GM12878 (cell line): ENCODE measurements at regions not wholly inside any gene's neighbourhood (a gene's known extent, or its start where the extent isn't known, plus 50 kb on each side); places are given as distances from the start of the nearest gene placed in this dataset.

Experiments
- ATAC-seq: fragments of 200-7000 bp; cut with Tn5 transposase; 3 replicates; pipeline ENCODE4 v1.9.1; 2020; ENCODE audit warnings: mild to moderate bottlenecking, moderate library complexity
- BruUV-seq: library from RNA; stranded (reverse); fragments of 400-500 nt; replicated peaks from 2 replicates; lab custom pipeline; 2021; lab: Mats Ljungman, UMichigan
- CTCF ChIA-PET: fragments of 300-600 bp; sonication (Branson Sonifier 250); formaldehyde crosslinking; extraction: SDS; loops from one replicate; lab custom pipeline; 2021; ENCODE audit warnings: inconsistent platforms; lab: Yijun Ruan, JAX
- POLR2A ChIA-PET: fragments of 350-600 bp; formaldehyde crosslinking; extraction: SDS; loops from one replicate; lab custom pipeline; 2021; ENCODE audit warnings: inconsistent platforms; lab: Charles Lee
- RAD21 ChIA-PET: fragments of 300-600 bp; sonication (Branson Sonifier 250); formaldehyde crosslinking; loops from one replicate; lab custom pipeline; 2023; ENCODE audit warnings: antibody characterized with exemption; ENCODE audit not compliant: unreplicated experiment; lab: Charles Lee
- SMC1A ChIA-PET: fragments of 300-600 bp; sonication (Branson Sonifier 250); formaldehyde crosslinking; loops from one replicate; lab custom pipeline; 2023; ENCODE audit not compliant: unreplicated experiment, uncharacterized antibody; lab: Charles Lee
- DNase-seq: peaks from one replicate; pipeline ENCODE4 v3.0.0-alpha.2; 2011; ENCODE audit warnings: low read depth, low spot score
- FAIRE-seq: peaks from 3 replicates; lab custom pipeline; 2011; peaks lifted over from hg19 to GRCh38; lab: Jason Lieb, UNC
- H2AFZ ChIP-seq: 2 replicates; pipeline ENCODE4 v1.6.0; 2011; ENCODE audit warnings: low read depth, low read length, control low read depth; ENCODE audit not compliant: control insufficient read depth
- H3K27ac ChIP-seq: 2 replicates; pipeline ENCODE4 v1.5.1; 2011; ENCODE audit warnings: control low read depth; ENCODE audit not compliant: control insufficient read depth, insufficient read depth
- H3K27me3 ChIP-seq, 2 experiments: replicated peaks in 1 of 2; 2 replicates each; pipeline versions ENCODE4 v1.6.0 to v1.6.1; 2011; ENCODE audit warnings: low read length in 1 of 2; ENCODE audit not compliant: control insufficient read depth in 2 of 2, insufficient read depth in 2 of 2
- H3K36me3 ChIP-seq, 2 experiments: 2 replicates each; pipeline ENCODE4 v1.5.1; 2011; ENCODE audit warnings: low read length in 1 of 2; ENCODE audit not compliant: control insufficient read depth in 2 of 2, insufficient read depth in 2 of 2
- H3K4me1 ChIP-seq: 2 replicates; pipeline ENCODE4 v1.6.1; 2011; ENCODE audit warnings: mild to moderate bottlenecking, low read length, moderate library complexity, mixed read lengths; ENCODE audit not compliant: control insufficient read depth, insufficient read depth
- H3K4me2 ChIP-seq: 2 replicates; pipeline ENCODE4 v1.6.0; 2011; ENCODE audit warnings: control low read depth; ENCODE audit not compliant: control insufficient read depth, insufficient read depth
- H3K4me3 ChIP-seq: fragments of 200-600 bp; sonication (generic); 2 replicates; pipeline ENCODE4 v1.5.1; 2016
- H3K79me2 ChIP-seq: 2 replicates; pipeline ENCODE4 v1.6.0; 2011; ENCODE audit warnings: low read length; ENCODE audit not compliant: control insufficient read depth, insufficient read depth
- H3K9ac ChIP-seq: 2 replicates; pipeline ENCODE4 v1.8.0; 2011; ENCODE audit warnings: low read length, control low read depth, mixed read lengths; ENCODE audit not compliant: control insufficient read depth, insufficient read depth
- H3K9me3 ChIP-seq: replicated peaks from 3 replicates; pipeline ENCODE4 v1.5.1; 2011; ENCODE audit warnings: mild to moderate bottlenecking, low read length; ENCODE audit not compliant: control insufficient read depth, insufficient read depth
- H4K20me1 ChIP-seq: 2 replicates; pipeline ENCODE4 v1.6.0; 2011; ENCODE audit not compliant: control insufficient read depth, insufficient read depth
- ASH2L ChIP-seq: fragments of 300-600, 200-600 bp; sonication (generic); IDR thresholded peaks from 2 replicates; pipeline ENCODE4 v1.6.1; 2017; ENCODE audit warnings: low read depth, mild to moderate bottlenecking, borderline replicate concordance
- IKZF2 ChIP-seq, 2 experiments: fragments of 450-650 bp; IDR thresholded peaks; 2 replicates each; pipeline ENCODE4 v1.6.1; 2017; ENCODE audit warnings: mild to moderate bottlenecking in 2 of 2, moderate library complexity in 2 of 2
- JUND ChIP-seq: IDR thresholded peaks from 2 replicates; pipeline ENCODE4 v1.6.1; 2012; ENCODE audit warnings: low read depth, mild to moderate bottlenecking, low read length, improper control_type of control experiment, moderate library complexity
- NFYA ChIP-seq: IDR thresholded peaks from 2 replicates; pipeline ENCODE4 v1.6.1; 2011; ENCODE audit warnings: low read depth, mild to moderate bottlenecking, low read length, improper control_type of control experiment, borderline replicate concordance
- NR2C2 ChIP-seq: IDR thresholded peaks from 2 replicates; pipeline ENCODE4 v1.6.1; 2011; ENCODE audit warnings: borderline replicate concordance, low read depth; ENCODE audit not compliant: control insufficient read depth, insufficient read length
- RB1 ChIP-seq: fragments of 450-650 bp; formaldehyde crosslinking; IDR thresholded peaks from 2 replicates; pipeline ENCODE4 v1.6.1; 2017; ENCODE audit warnings: mild to moderate bottlenecking, borderline replicate concordance
- WGBS: methylation state at CpG from one replicate; pipeline ENCODE4 v1.1.6; 2016; ENCODE audit warnings: low lambda C conversion rate; ENCODE audit not compliant: insufficient replicate concordance, insufficient coverage; ENCODE audit errors: missing lambda C conversion rate; 5-methylcytosine and 5-hydroxymethylcytosine counted together
- in situ Hi-C: fragments of 300-500 bp; cut with MboI; formaldehyde crosslinking; loops from 9 replicates; pipeline ENCODE4 v1.14.3; 2018; ENCODE audit warnings: mixed read lengths
- intact Hi-C: fragments of 100-400 bp; cut with micrococcal nuclease; formaldehyde crosslinking; loops from one replicate; pipeline ENCODE4 v1.14.2; 2022; ENCODE audit not compliant: unreplicated experiment
- TF ChIP-seq, protein P1 (sequence below): fragments of 450-650 bp; formaldehyde crosslinking; IDR thresholded peaks from 2 replicates; pipeline ENCODE4 v1.4.0; 2022; ENCODE audit warnings: mild to moderate bottlenecking, moderate library complexity

DNA sequence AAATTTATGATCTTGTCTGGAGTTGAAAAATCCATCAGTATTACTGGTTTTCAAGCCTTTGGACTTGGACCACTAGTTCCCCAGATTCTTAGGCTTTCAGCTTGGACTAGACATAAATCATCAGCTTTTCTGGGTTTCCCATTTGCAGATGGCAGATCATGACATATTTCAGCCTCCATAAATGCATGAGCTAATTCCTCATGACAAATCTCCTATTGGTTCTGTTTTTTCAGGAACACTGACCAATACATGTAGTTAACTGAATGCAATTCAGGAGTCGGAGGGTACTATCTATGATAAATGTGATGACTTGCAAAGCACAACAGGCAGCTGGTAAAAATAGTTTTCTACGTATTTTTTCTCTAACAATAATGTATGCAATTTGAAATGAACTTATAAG is 635.6 kb downstream of the TRAM1L1 start:
- Histone ChIP-seq H3K79me2 (no peaks in the 10 kb centered on the region), H3K36me3 (no peaks in the 10 kb centered on the region), H3K9ac (no peak overlapping the region), H3K4me1 (no peaks in the 10 kb centered on the region), H3K9me3 (no peaks in the 10 kb centered on the region), H3K4me3 (no peak overlapping the region), H3K4me2 (no peak overlapping the region), H3K27ac (no peak overlapping the region), H3K27me3 (no peaks in the 10 kb centered on the region), H2AFZ (no peak overlapping the region), H4K20me1 (no peaks in the 10 kb centered on the region)
- SMC1A ChIA-PET: interaction anchor here (0.9 kb wide), 1 partner anchor 91 kb away, joined by 3 read pairs; no protein-coding TSS in a partner anchor
- CTCF ChIA-PET: interaction anchor here (1.3 kb wide), 1 partner anchor 91 kb away, joined by 3 read pairs; no protein-coding TSS in a partner anchor
- in situ Hi-C loops (no loop called here), intact Hi-C loops (no loop called here)
- no peak for DNase-seq
- POLR2A ChIA-PET: no interaction called here
- TF ChIP-seq IKZF2 (IDR thresholded peaks at IDR 0.05) (no peak), NFYA (no peak), JUND (no peak), RB1 (no peak), NR2C2 (no peak), ASH2L (no peak)
- TF ChIP-seq, protein P1, sequence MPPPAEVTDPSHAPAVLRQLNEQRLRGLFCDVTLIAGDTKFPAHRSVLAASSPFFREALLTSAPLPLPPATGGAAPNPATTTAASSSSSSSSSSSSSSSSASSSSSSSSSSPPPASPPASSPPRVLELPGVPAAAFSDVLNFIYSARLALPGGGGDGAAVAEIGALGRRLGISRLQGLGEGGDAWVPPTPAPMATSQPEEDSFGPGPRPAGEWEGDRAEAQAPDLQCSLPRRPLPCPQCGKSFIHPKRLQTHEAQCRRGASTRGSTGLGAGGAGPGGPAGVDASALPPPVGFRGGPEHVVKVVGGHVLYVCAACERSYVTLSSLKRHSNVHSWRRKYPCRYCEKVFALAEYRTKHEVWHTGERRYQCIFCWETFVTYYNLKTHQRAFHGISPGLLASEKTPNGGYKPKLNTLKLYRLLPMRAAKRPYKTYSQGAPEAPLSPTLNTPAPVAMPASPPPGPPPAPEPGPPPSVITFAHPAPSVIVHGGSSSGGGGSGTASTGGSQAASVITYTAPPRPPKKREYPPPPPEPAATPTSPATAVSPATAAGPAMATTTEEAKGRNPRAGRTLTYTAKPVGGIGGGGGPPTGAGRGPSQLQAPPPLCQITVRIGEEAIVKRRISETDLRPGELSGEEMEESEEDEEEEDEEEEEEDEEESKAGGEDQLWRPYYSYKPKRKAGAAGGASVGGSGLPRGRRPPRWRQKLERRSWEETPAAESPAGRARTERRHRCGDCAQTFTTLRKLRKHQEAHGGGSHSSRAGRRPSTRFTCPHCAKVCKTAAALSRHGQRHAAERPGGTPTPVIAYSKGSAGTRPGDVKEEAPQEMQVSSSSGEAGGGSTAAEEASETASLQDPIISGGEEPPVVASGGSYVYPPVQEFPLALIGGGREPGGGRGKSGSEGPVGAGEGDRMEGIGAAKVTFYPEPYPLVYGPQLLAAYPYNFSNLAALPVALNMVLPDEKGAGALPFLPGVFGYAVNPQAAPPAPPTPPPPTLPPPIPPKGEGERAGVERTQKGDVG: no peak
- no TSS peak for BruUV-seq
- no peak for ATAC-seq
- 8% methylated on average over 2 of the region's 2 CpGs for WGBS
- no peak for FAIRE-seq
- RAD21 ChIA-PET: no interaction called here
